ENCODE measurements at regions not wholly inside any gene's neighbourhood (a gene's known extent, or its start where the extent isn't known, plus 50 kb on each side); places are given as distances from the start of the nearest gene placed in this dataset.

- DNase-seq, result no peak
Measured at GRCh38 chr6:21486115-21486514, 107.4 kb upstream of the SOX4 start.

GRCh38 chr6:21489826-21490225 lies 103.7 kb upstream of the SOX4 start:
- no peak for DNase-seq

- DNase-seq, result no peak
Measured at GRCh38 chr6:21491955-21492354, 101.6 kb upstream of the SOX4 start.

GRCh38 chr6:21494505-21494904 lies 99.0 kb upstream of the SOX4 start:
- DNase-seq, result no peak

- no peak for DNase-seq
Measured at GRCh38 chr6:21496196-21496595, 97.4 kb upstream of the SOX4 start.

- no peak for DNase-seq
Measured at GRCh38 chr6:21496706-21497105, 96.8 kb upstream of the SOX4 start.

GRCh38 chr6:21500314-21501020 lies 93.1 kb upstream of the SOX4 start:
- DNase-seq, result no peak

- DNase-seq, result no peak
Measured at GRCh38 chr6:21501021-21501354, 92.6 kb upstream of the SOX4 start.

- no peak for DNase-seq
Measured at GRCh38 chr6:21501815-21502214, 91.7 kb upstream of the SOX4 start.

- no peak for DNase-seq
Measured at GRCh38 chr6:21502682-21503081, 90.9 kb upstream of the SOX4 start.

- DNase-seq, result no peak
Measured at GRCh38 chr6:21504790-21505189, 88.8 kb upstream of the SOX4 start.

- DNase-seq, result no peak
Measured at GRCh38 chr6:21505574-21505990, 88.0 kb upstream of the SOX4 start.

GRCh38 chr6:21506126-21506525 lies 87.4 kb upstream of the SOX4 start:
- DNase-seq, result no peak

- DNase-seq, result no peak
Measured at GRCh38 chr6:21507811-21508210, 85.7 kb upstream of the SOX4 start.

- DNase-seq, result no peak
Measured at GRCh38 chr6:21508753-21509152, 84.8 kb upstream of the SOX4 start.

GRCh38 chr6:21511891-21512550 lies 81.5 kb upstream of the SOX4 start:
- DNase-seq, result no peak

GRCh38 chr6:21514288-21514687 lies 79.3 kb upstream of the SOX4 start:
- no peak for DNase-seq

- no peak for DNase-seq
Measured at GRCh38 chr6:21518317-21518716, 75.2 kb upstream of the SOX4 start.

- DNase-seq, result no peak
Measured at GRCh38 chr6:21519642-21520041, 73.9 kb upstream of the SOX4 start.

GRCh38 chr6:21521276-21521675 lies 72.3 kb upstream of the SOX4 start:
- DNase-seq, result no peak

GRCh38 chr6:21522143-21522747 lies 71.3 kb upstream of the SOX4 start:
- DNase-seq, result no peak

- peak; percentile 1 for DNase-seq
Measured at GRCh38 chr6:21522797-21523456, 70.6 kb upstream of the SOX4 start.

- no peak for DNase-seq
Measured at GRCh38 chr6:21523652-21524051, 69.9 kb upstream of the SOX4 start.

- DNase-seq, result no peak
Measured at GRCh38 chr6:21524201-21524600, 69.3 kb upstream of the SOX4 start.
